ENCODE measurements at regions not wholly inside any gene's neighbourhood (a gene's known extent, or its start where the extent isn't known, plus 50 kb on each side); places are given as distances from the start of the nearest gene placed in this dataset.

- no peak overlapping the region for H3K18ac ChIP-seq (ENCODE audit: low read depth, low read length)
- H3K9ac ChIP-seq (ENCODE audit: low read depth, low read length), result no peak overlapping the region
- no peak overlapping the region for H2BK15ac ChIP-seq (ENCODE audit: low read depth, low read length)
- no peak overlapping the region for H2BK5ac ChIP-seq (ENCODE audit: low read depth, low read length, poor library complexity, severe bottlenecking)
- H3K36me3 ChIP-seq (ENCODE audit: control insufficient read depth, insufficient read depth, low read length), result no peaks in the 10 kb centered on the region
- H2AFZ ChIP-seq (replicated peaks; ENCODE audit: low read length, poor library complexity), result no peak overlapping the region
- TF ChIP-seq RAD21 (IDR thresholded peaks at IDR 0.05; ENCODE audit: low read length) (peak; percentile 37), POLR2A (IDR thresholded peaks at IDR 0.05; ENCODE audit: low read depth, low read length) (no peak), RCOR1 (IDR thresholded peaks at IDR 0.05; ENCODE audit: insufficient replicate concordance, low read length) (no peak), BHLHE40 (IDR thresholded peaks at IDR 0.05; ENCODE audit: low read depth, low read length) (no peak), SMC3 (IDR thresholded peaks at IDR 0.05; ENCODE audit: low read depth, low read length) (0 out of 2 replicates have a peak, but pooled peaks have one; percentile 11), RFX5 (IDR thresholded peaks at IDR 0.05; ENCODE audit: low read depth, low read length) (no peak), MAFK (IDR thresholded peaks at IDR 0.05; ENCODE audit: low read depth, low read length) (no peak), CTCF (conservative IDR thresholded peaks at IDR 0.05; ENCODE audit: low read depth, low read length) (peak; percentile 37; the same call in 1 of the 2 replicates), CHD1 (IDR thresholded peaks at IDR 0.05; ENCODE audit: low read depth, low read length) (no peak), ELK1 (IDR thresholded peaks at IDR 0.05; ENCODE audit: borderline replicate concordance, low read depth, low read length) (no peak), USF2 (IDR thresholded peaks at IDR 0.05; ENCODE audit: low read depth, low read length) (no peak), FOS (IDR thresholded peaks at IDR 0.05; ENCODE audit: low read depth, low read length) (no peak), MAZ (IDR thresholded peaks at IDR 0.05; ENCODE audit: borderline replicate concordance, low read depth, low read length) (no peak), NFE2L2 (IDR thresholded peaks at IDR 0.05; ENCODE audit: low read depth, low read length) (no peak), MXI1 (IDR thresholded peaks at IDR 0.05; ENCODE audit: borderline replicate concordance, low read depth, low read length) (no peak)
- in situ Hi-C loops (cut with MboI; ENCODE audit: low sequenced_read_pairs) (no loop called here), intact Hi-C loops (cut with micrococcal nuclease) (loop anchor here (1.0 kb wide), 1 partner anchor 572 kb away; no protein-coding TSS in a partner anchor), dilution Hi-C loops (cut with HindIII; ENCODE audit: low sequenced_read_pairs, unreplicated experiment) (no loop called here)
- H3K9me3 ChIP-seq (ENCODE audit: control insufficient read depth, insufficient read depth, low read length), result no peaks in the 10 kb centered on the region
- CTCF ChIA-PET, result no interaction called here
- no peak overlapping the region for H3K27ac ChIP-seq (ENCODE audit: insufficient read depth, low read length)
- no peak overlapping the region for H3K56ac ChIP-seq (ENCODE audit: extremely low read depth, insufficient read depth, low read length)
- no peak overlapping the region for H3K23ac ChIP-seq (ENCODE audit: low read depth, low read length)
- H2BK20ac ChIP-seq (ENCODE audit: low read depth, low read length), result no peak overlapping the region
- no peaks in the 10 kb centered on the region for H3K4me1 ChIP-seq (ENCODE audit: control insufficient read depth, insufficient read depth, low read length)
- POLR2A ChIA-PET (ENCODE audit: unreplicated experiment), result no interaction called here
- WGBS, 2 experiments (ENCODE audit: extremely low coverage in 2 of 2, insufficient read length in 1 of 2), result 63% methylated on average over 1 of the region's 2 CpGs; no CpG with 5 or more reads in 1 of the 2 experiments
- H3K27me3 ChIP-seq (ENCODE audit: control insufficient read depth, insufficient read depth, low read length), result no peaks in the 10 kb centered on the region
- H3K4me3 ChIP-seq (ENCODE audit: insufficient read depth, low read depth, low read length), result no peak overlapping the region
- H3K79me1 ChIP-seq (ENCODE audit: low read depth in 1 of 2, low read length in 2 of 2), result no peaks in the 10 kb centered on the region
- no peak overlapping the region for H2AK9ac ChIP-seq (replicated peaks; ENCODE audit: low read depth, low read length, poor library complexity)
- no peak overlapping the region for H3K4ac ChIP-seq (ENCODE audit: low read depth, low read length)
- ATAC-seq (ENCODE audit: low read depth) (peak; percentile 49; the same call in 1 of the 2 replicates), DNase-seq (peak; percentile 20)
- H2AK5ac ChIP-seq (ENCODE audit: low read depth, low read length), result no peak overlapping the region
- H4K20me1 ChIP-seq (ENCODE audit: insufficient read depth, low read length), result no peaks in the 10 kb centered on the region
- H4K8ac ChIP-seq (ENCODE audit: low read depth in 2 of 2, low read length in 2 of 2), result no peak overlapping the region
- BruUV-seq (replicated peaks), result no TSS peak
- no peak overlapping the region for H4K91ac ChIP-seq (ENCODE audit: insufficient read depth, low read depth, low read length)
- H2BK120ac ChIP-seq (ENCODE audit: low read depth, low read length), result no peak overlapping the region
- no peaks in the 10 kb centered on the region for H3K9me1 ChIP-seq (ENCODE audit: insufficient read depth, low read length)
- no peak overlapping the region for H3K4me2 ChIP-seq (ENCODE audit: low read depth, low read length)
- no peak overlapping the region for H3K14ac ChIP-seq (replicated peaks; ENCODE audit: low read depth, low read length)
- H4K5ac ChIP-seq (ENCODE audit: low read depth, low read length), result no peak overlapping the region
These were observed 58.2 kb upstream of the DKK2 start for GRCh38 chr4:107094332-107094731.
